Stimulated activated CD4-positive, alpha-beta T cell treated with anti-CD3 and anti-CD28 coated beads, TNF-alpha, amount 100 ng/mL, for 1 hour (primary cell): ENCODE measurements at regions not wholly inside any gene's neighbourhood (a gene's known extent, or its start where the extent isn't known, plus 50 kb on each side); places are given as distances from the start of the nearest gene placed in this dataset.
"Not testable (repeated sequence)": the region's sequence is repeated elsewhere in the genome, so short reads cannot be mapped to it uniquely, and the experiment has no call there.

Source experiments
- DNase-seq, 3 donors: peaks; one replicate each; pipeline ENCODE4 v3.0.0-alpha.2; 2020; ENCODE audit warnings: low read depth in 3 of 3, low spot score in 1 of 3

- DNase-seq: no peak
These were observed 172.4 kb downstream of the ABCA8 start for GRCh38 chr17:68782789-68783188.

GRCh38 chr17:68780596-68780995, 174.6 kb downstream of the ABCA8 start:
- no peak for DNase-seq

- no peak for DNase-seq
These were observed 176.5 kb downstream of the ABCA8 start for GRCh38 chr17:68778726-68779125.

GRCh38 chr17:68777856-68778694, 176.9 kb upstream of the FAM20A start:
- no peak for DNase-seq

GRCh38 chr17:68777243-68777855, 176.2 kb upstream of the FAM20A start:
- DNase-seq: no peak

- DNase-seq: no peak
These were observed 175.3 kb upstream of the FAM20A start for GRCh38 chr17:68776451-68776850.

GRCh38 chr17:68775969-68776368, 174.8 kb upstream of the FAM20A start:
- no peak for DNase-seq

GRCh38 chr17:68775318-68775717, 174.2 kb upstream of the FAM20A start:
- no peak for DNase-seq

GRCh38 chr17:68771867-68772515, 170.8 kb upstream of the FAM20A start:
- no peak for DNase-seq

- DNase-seq: no peak
These were observed 167.6 kb upstream of the FAM20A start for GRCh38 chr17:68768804-68769203.

GRCh38 chr17:68766640-68767039, 165.5 kb upstream of the FAM20A start:
- no peak for DNase-seq

- no peak for DNase-seq
These were observed 162.4 kb upstream of the FAM20A start for GRCh38 chr17:68763562-68763961.

- no peak for DNase-seq
These were observed 161.7 kb upstream of the FAM20A start for GRCh38 chr17:68762911-68763310.

GRCh38 chr17:68760141-68760475, 158.9 kb upstream of the FAM20A start:
- DNase-seq: no peak

GRCh38 chr17:68759343-68760140, 158.4 kb upstream of the FAM20A start:
- peak in 1 of 3 donors; percentile 2 for DNase-seq

- DNase-seq: no peak
These were observed 157.8 kb upstream of the FAM20A start for GRCh38 chr17:68759002-68759342.

GRCh38 chr17:68757866-68758757, 156.9 kb upstream of the FAM20A start:
- DNase-seq: not testable (repeated sequence)

GRCh38 chr17:68753985-68754769, 153.0 kb upstream of the FAM20A start:
- DNase-seq: no peak

GRCh38 chr17:68750208-68750562, 149.0 kb upstream of the FAM20A start:
- no peak for DNase-seq
